T-helper 17 cell (primary cell): ENCODE measurements at regions not wholly inside any gene's neighbourhood (a gene's known extent, or its start where the extent isn't known, plus 50 kb on each side); places are given as distances from the start of the nearest gene placed in this dataset.

ENCODE experiments used
- ATAC-seq: fragments of 150-1000 bp; cut with Tn5 transposase; 2 replicates; pipeline ENCODE4 v1.10.0; 2021; ENCODE audit warnings: mild to moderate bottlenecking, moderate library complexity
- DNase-seq, 3 donors: peaks; one replicate each; pipeline versions ENCODE4 v3.0.0 to v3.0.0-alpha.2; 2020 to 2021
- H3K9me3 ChIP-seq: one replicate; pipeline ENCODE4 v1.7.0; 2013; ENCODE audit warnings: low read length, mild to moderate bottlenecking; ENCODE audit not compliant: control insufficient read depth, poor library complexity, severe bottlenecking
- H3K27ac Mint-ChIP-seq: one replicate; pipeline ENCODE4 v1.8.0; 2022; ENCODE audit warnings: mild to moderate bottlenecking, moderate library complexity, mixed read lengths
- H3K27me3 Mint-ChIP-seq: one replicate; pipeline ENCODE4 v1.8.0; 2022; ENCODE audit warnings: mixed read lengths
- H3K36me3 Mint-ChIP-seq: one replicate; pipeline ENCODE4 v1.8.0; 2022; ENCODE audit warnings: low read depth, mixed read lengths
- H3K4me1 Mint-ChIP-seq: one replicate; pipeline ENCODE4 v1.8.0; 2022; ENCODE audit warnings: mild to moderate bottlenecking, mixed read lengths
- H3K4me3 Mint-ChIP-seq: one replicate; pipeline ENCODE4 v1.8.0; 2022; ENCODE audit warnings: mild to moderate bottlenecking, moderate library complexity, mixed read lengths

GRCh38 chr16:6160871-6161270, 1063.3 kb upstream of the EEF2KMT start:
- no peak overlapping the region for H3K4me3 Mint-ChIP-seq

GRCh38 chr16:6160303-6160702, 1062.7 kb upstream of the EEF2KMT start:
- Mint-ChIP-seq H3K4me3 (no peak overlapping the region), H3K4me1 (no peaks in the 10 kb centered on the region), H3K27me3 (no peaks in the 10 kb centered on the region), H3K27ac (no peak overlapping the region), H3K36me3 (no peaks in the 10 kb centered on the region)
- peaks cover 3% of the 10 kb centered on the region for H3K9me3 ChIP-seq
- ATAC-seq = no peak
- DNase-seq = no peak

More at GRCh38 chr16:6160871-6161270, 1063.3 kb upstream of the EEF2KMT start:
- DNase-seq (no peak), ATAC-seq (no peak)
- Mint-ChIP-seq H3K27ac (no peak overlapping the region), H3K36me3 (no peaks in the 10 kb centered on the region), H3K27me3 (no peaks in the 10 kb centered on the region), H3K4me1 (no peaks in the 10 kb centered on the region)
- H3K9me3 ChIP-seq = peaks cover 3% of the 10 kb centered on the region

- Mint-ChIP-seq H3K4me3 (no peak overlapping the region), H3K36me3 (no peaks in the 10 kb centered on the region), H3K4me1 (no peaks in the 10 kb centered on the region)
Observed at GRCh38 chr16:6157806-6158205, 1060.2 kb upstream of the EEF2KMT start.

GRCh38 chr16:6155271-6155670, 1057.7 kb upstream of the EEF2KMT start:
- H3K36me3 Mint-ChIP-seq = no peaks in the 10 kb centered on the region
- no peak overlapping the region for H3K4me3 Mint-ChIP-seq
- no peaks in the 10 kb centered on the region for H3K9me3 ChIP-seq
- no peak for DNase-seq
- no peaks in the 10 kb centered on the region for H3K4me1 Mint-ChIP-seq
- ATAC-seq = no peak
- no peak overlapping the region for H3K27ac Mint-ChIP-seq
- no peaks in the 10 kb centered on the region for H3K27me3 Mint-ChIP-seq

More at GRCh38 chr16:6157806-6158205, 1060.2 kb upstream of the EEF2KMT start:
- H3K9me3 ChIP-seq = peaks cover 3% of the 10 kb centered on the region
- DNase-seq = no peak
- no peak for ATAC-seq
- Mint-ChIP-seq H3K27me3 (no peaks in the 10 kb centered on the region), H3K27ac (no peak overlapping the region)

GRCh38 chr16:6153901-6154300, 1056.3 kb upstream of the EEF2KMT start:
- no peaks in the 10 kb centered on the region for H3K4me1 Mint-ChIP-seq
- H3K9me3 ChIP-seq = no peaks in the 10 kb centered on the region
- no peak overlapping the region for H3K27ac Mint-ChIP-seq
- H3K36me3 Mint-ChIP-seq = no peaks in the 10 kb centered on the region
- no peaks in the 10 kb centered on the region for H3K27me3 Mint-ChIP-seq
- DNase-seq (no peak), ATAC-seq (no peak)
- H3K4me3 Mint-ChIP-seq = no peak overlapping the region

- DNase-seq (no peak), ATAC-seq (no peak)
- Mint-ChIP-seq H3K36me3 (no peaks in the 10 kb centered on the region), H3K4me3 (no peak overlapping the region), H3K27ac (no peak overlapping the region), H3K27me3 (no peaks in the 10 kb centered on the region), H3K4me1 (no peaks in the 10 kb centered on the region)
- no peaks in the 10 kb centered on the region for H3K9me3 ChIP-seq
Observed at GRCh38 chr16:6149031-6149430, 1051.4 kb upstream of the EEF2KMT start.

- no peaks in the 10 kb centered on the region for H3K27me3 Mint-ChIP-seq
- H3K4me1 Mint-ChIP-seq = no peaks in the 10 kb centered on the region
- no peaks in the 10 kb centered on the region for H3K9me3 ChIP-seq
- H3K27ac Mint-ChIP-seq = no peak overlapping the region
- no peak overlapping the region for H3K4me3 Mint-ChIP-seq
- no peak for ATAC-seq
- no peak for DNase-seq
- H3K36me3 Mint-ChIP-seq = no peaks in the 10 kb centered on the region
Observed at GRCh38 chr16:6148361-6148760, 1050.8 kb upstream of the EEF2KMT start.

- H3K4me3 Mint-ChIP-seq = no peak overlapping the region
- no peaks in the 10 kb centered on the region for H3K36me3 Mint-ChIP-seq
- no peaks in the 10 kb centered on the region for H3K4me1 Mint-ChIP-seq
- DNase-seq (no peak), ATAC-seq (no peak)
- no peak overlapping the region for H3K27ac Mint-ChIP-seq
- no peaks in the 10 kb centered on the region for H3K9me3 ChIP-seq
- H3K27me3 Mint-ChIP-seq = no peaks in the 10 kb centered on the region
Observed at GRCh38 chr16:6146874-6147425, 1049.4 kb upstream of the EEF2KMT start.

GRCh38 chr16:6146356-6146755, 1048.8 kb upstream of the EEF2KMT start:
- Mint-ChIP-seq H3K4me3 (no peak overlapping the region), H3K36me3 (no peaks in the 10 kb centered on the region), H3K27me3 (no peaks in the 10 kb centered on the region), H3K27ac (no peak overlapping the region), H3K4me1 (no peaks in the 10 kb centered on the region)
- H3K9me3 ChIP-seq = no peaks in the 10 kb centered on the region
- DNase-seq (no peak), ATAC-seq (no peak)

GRCh38 chr16:6144463-6144862, 1046.9 kb upstream of the EEF2KMT start:
- Mint-ChIP-seq H3K27me3 (no peaks in the 10 kb centered on the region), H3K4me3 (no peak overlapping the region), H3K27ac (no peak overlapping the region)

GRCh38 chr16:6143020-6143419, 1045.4 kb upstream of the EEF2KMT start:
- H3K9me3 ChIP-seq = no peaks in the 10 kb centered on the region
- Mint-ChIP-seq H3K36me3 (no peaks in the 10 kb centered on the region), H3K27ac (no peak overlapping the region), H3K27me3 (no peaks in the 10 kb centered on the region), H3K4me1 (no peaks in the 10 kb centered on the region), H3K4me3 (no peak overlapping the region)
- DNase-seq (no peak), ATAC-seq (no peak)

More at GRCh38 chr16:6144463-6144862, 1046.9 kb upstream of the EEF2KMT start:
- DNase-seq (no peak), ATAC-seq (no peak)
- Mint-ChIP-seq H3K36me3 (no peaks in the 10 kb centered on the region), H3K4me1 (no peaks in the 10 kb centered on the region)
- no peaks in the 10 kb centered on the region for H3K9me3 ChIP-seq

- Mint-ChIP-seq H3K36me3 (no peaks in the 10 kb centered on the region), H3K27me3 (no peaks in the 10 kb centered on the region), H3K4me1 (no peaks in the 10 kb centered on the region), H3K4me3 (no peak overlapping the region), H3K27ac (no peak overlapping the region)
- ATAC-seq (no peak), DNase-seq (no peak)
- no peaks in the 10 kb centered on the region for H3K9me3 ChIP-seq
Observed at GRCh38 chr16:6133009-6133557, 1035.5 kb upstream of the EEF2KMT start.

- H3K9me3 ChIP-seq = peaks cover 2% of the 10 kb centered on the region
- H3K27me3 Mint-ChIP-seq = no peaks in the 10 kb centered on the region
- no peak overlapping the region for H3K4me3 Mint-ChIP-seq
- ATAC-seq (no peak), DNase-seq (no peak)
- no peaks in the 10 kb centered on the region for H3K4me1 Mint-ChIP-seq
- no peak overlapping the region for H3K27ac Mint-ChIP-seq
- no peaks in the 10 kb centered on the region for H3K36me3 Mint-ChIP-seq
Observed at GRCh38 chr16:6132121-6132520, 1034.5 kb upstream of the EEF2KMT start.

- Mint-ChIP-seq H3K4me3 (no peak overlapping the region), H3K27ac (no peak overlapping the region)
- no peak for ATAC-seq
Observed at GRCh38 chr16:6131526-6132050, 1034.0 kb upstream of the EEF2KMT start.

More at GRCh38 chr16:6131526-6132050, 1034.0 kb upstream of the EEF2KMT start:
- Mint-ChIP-seq H3K4me1 (no peaks in the 10 kb centered on the region), H3K27me3 (no peaks in the 10 kb centered on the region), H3K36me3 (no peaks in the 10 kb centered on the region)
- DNase-seq = no peak
- peaks cover 2% of the 10 kb centered on the region for H3K9me3 ChIP-seq
